Osteocyte (in vitro differentiated cells): ENCODE measurements at regions not wholly inside any gene's neighbourhood (a gene's known extent, or its start where the extent isn't known, plus 50 kb on each side); places are given as distances from the start of the nearest gene placed in this dataset.

Source experiments
- DNase-seq: peaks from one replicate; pipeline ENCODE4 v3.0.0; 2021; ENCODE audit warnings: mixed read lengths; ENCODE audit not compliant: unreplicated experiment; ENCODE audit errors: extremely low spot score
- H3K27ac Mint-ChIP-seq: one replicate; pipeline ENCODE4 v1.8.0; 2021; ENCODE audit warnings: mild to moderate bottlenecking, mixed read lengths; ENCODE audit not compliant: unreplicated experiment
- H3K27me3 Mint-ChIP-seq: one replicate; pipeline ENCODE4 v1.8.0; 2021; ENCODE audit warnings: mixed read lengths; ENCODE audit not compliant: unreplicated experiment
- H3K36me3 Mint-ChIP-seq: one replicate; pipeline ENCODE4 v1.8.0; 2021; ENCODE audit warnings: mixed read lengths; ENCODE audit not compliant: unreplicated experiment
- H3K4me1 Mint-ChIP-seq: one replicate; pipeline ENCODE4 v1.8.0; 2021; ENCODE audit warnings: mixed read lengths; ENCODE audit not compliant: unreplicated experiment
- H3K4me3 Mint-ChIP-seq: one replicate; pipeline ENCODE4 v1.8.0; 2021; ENCODE audit warnings: mild to moderate bottlenecking, moderate library complexity, mixed read lengths; ENCODE audit not compliant: unreplicated experiment
- H3K9me3 Mint-ChIP-seq: one replicate; pipeline ENCODE4 v1.8.0; 2021; ENCODE audit warnings: mixed read lengths; ENCODE audit not compliant: unreplicated experiment
- CTCF ChIP-seq: fragments of 200-600 bp; sonication (generic); IDR thresholded peaks from 2 replicates; pipeline ENCODE4 v1.5.0; 2021; ENCODE audit warnings: antibody characterized with exemption, mild to moderate bottlenecking, moderate library complexity

DNA sequence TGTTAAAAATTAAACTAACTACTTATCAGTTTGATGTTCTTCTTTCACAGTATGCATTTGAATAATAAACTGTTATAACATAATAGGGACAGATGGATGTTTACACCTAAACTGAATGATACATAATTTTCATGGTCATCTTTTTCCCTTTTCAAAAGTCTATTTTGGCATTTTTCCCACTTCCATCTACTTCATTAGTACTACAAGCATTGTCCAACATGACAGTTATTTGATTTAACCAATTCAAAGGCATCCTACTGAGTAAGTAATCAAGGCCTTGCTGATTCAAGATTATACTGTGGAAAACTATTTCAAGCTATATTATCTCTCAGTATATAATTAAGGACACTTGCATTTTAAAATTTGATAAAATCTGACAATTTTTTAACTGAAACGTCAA is 212.9 kb downstream of the FAT4 start:
- H3K4me1 Mint-ChIP-seq, result peaks cover 2% of the 10 kb centered on the region
- H3K9me3 Mint-ChIP-seq, result peaks cover 11% of the 10 kb centered on the region

DNA sequence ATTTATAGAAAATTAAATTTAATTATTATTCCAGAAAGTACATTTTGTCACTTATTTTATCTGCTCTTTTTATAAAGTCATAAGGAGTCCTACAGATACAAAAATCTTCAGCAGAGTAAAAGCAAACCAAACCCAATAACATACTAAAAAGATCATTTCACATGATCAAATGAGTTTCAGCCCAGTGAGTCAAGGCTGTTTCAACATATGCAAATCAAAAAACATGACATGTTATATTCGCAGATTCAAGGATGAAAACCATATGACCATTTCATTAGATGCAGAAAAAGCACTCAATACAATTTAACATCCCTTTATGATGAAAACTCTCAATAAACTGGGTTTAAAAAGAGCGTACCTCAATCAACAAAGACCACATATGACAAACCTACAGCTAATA is 214.3 kb downstream of the FAT4 start:
- Mint-ChIP-seq H3K36me3 (no peaks in the 10 kb centered on the region), H3K4me3 (no peak overlapping the region), H3K27me3 (no peaks in the 10 kb centered on the region), H3K4me1 (peaks cover 2% of the 10 kb centered on the region), H3K9me3 (peaks cover 19% of the 10 kb centered on the region), H3K27ac (no peak overlapping the region)
- no peak for TF ChIP-seq CTCF
- DNase-seq, result no peak

More for the DNA sequence above, 212.9 kb downstream of the FAT4 start:
- Mint-ChIP-seq H3K4me3 (no peak overlapping the region), H3K27me3 (no peaks in the 10 kb centered on the region), H3K36me3 (no peaks in the 10 kb centered on the region), H3K27ac (no peak overlapping the region)
- no peak for TF ChIP-seq CTCF
- no peak for DNase-seq

DNA sequence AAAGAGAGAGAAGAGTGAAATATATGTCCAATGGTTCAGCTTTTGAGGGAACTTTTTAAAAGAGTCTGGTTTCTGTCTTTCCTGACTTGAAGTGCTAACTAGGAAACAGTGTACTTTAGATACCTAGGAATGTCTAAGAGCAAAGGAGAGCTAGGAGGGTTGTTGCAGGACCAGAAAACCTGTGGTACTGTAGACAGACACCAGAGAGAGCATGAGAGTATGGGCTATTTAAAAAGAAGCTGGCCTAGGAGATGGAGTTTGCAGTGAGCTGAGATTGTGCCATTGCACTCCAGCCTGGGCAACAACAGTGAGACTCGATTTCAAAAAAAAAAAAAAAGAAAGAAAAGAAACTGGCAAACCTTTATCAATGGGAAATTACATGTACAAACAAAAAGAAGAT is 223.9 kb downstream of the FAT4 start:
- no peak for TF ChIP-seq CTCF
- Mint-ChIP-seq H3K4me3 (no peak overlapping the region), H3K36me3 (peaks cover 10% of the 10 kb centered on the region), H3K4me1 (no peaks in the 10 kb centered on the region), H3K9me3 (peaks cover 19% of the 10 kb centered on the region), H3K27me3 (no peaks in the 10 kb centered on the region), H3K27ac (no peak overlapping the region)
- no peak for DNase-seq

DNA sequence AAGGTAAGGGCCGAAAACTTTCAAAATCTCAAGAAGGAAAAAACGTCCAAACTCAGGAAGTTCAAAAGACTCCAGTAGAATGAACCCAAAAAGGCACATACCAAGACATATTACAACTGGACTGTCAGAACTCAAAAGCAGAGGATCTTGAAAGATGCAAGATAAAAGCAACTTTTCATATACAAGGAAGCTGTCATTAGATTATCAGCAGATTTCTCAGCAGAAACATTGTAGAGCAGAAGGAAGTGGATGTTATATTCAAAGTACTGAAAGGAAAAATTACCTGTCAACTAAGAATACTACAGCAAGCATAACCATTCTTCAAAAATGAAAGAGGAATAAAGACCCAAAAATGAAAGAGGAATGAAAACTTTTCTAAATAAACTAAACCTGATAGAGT is 224.9 kb downstream of the FAT4 start:
- Mint-ChIP-seq H3K27me3 (no peaks in the 10 kb centered on the region), H3K27ac (no peak overlapping the region), H3K9me3 (peaks cover 17% of the 10 kb centered on the region), H3K36me3 (peaks cover 10% of the 10 kb centered on the region), H3K4me3 (no peak overlapping the region), H3K4me1 (no peaks in the 10 kb centered on the region)
- DNase-seq, result no peak
- TF ChIP-seq CTCF, result no peak

- H3K9me3 Mint-ChIP-seq, result peaks cover 17% of the 10 kb centered on the region
- H3K27me3 Mint-ChIP-seq, result no peaks in the 10 kb centered on the region
- no peak for DNase-seq
- TF ChIP-seq CTCF, result no peak
- no peak overlapping the region for H3K27ac Mint-ChIP-seq
- H3K4me3 Mint-ChIP-seq, result no peak overlapping the region
- H3K4me1 Mint-ChIP-seq, result peaks cover 9% of the 10 kb centered on the region
- H3K36me3 Mint-ChIP-seq, result peaks cover 10% of the 10 kb centered on the region
Observed at GRCh38 chr4:125541836-125542385, 227.2 kb downstream of the FAT4 start.
